ENCODE measurements at regions not wholly inside any gene's neighbourhood (a gene's known extent, or its start where the extent isn't known, plus 50 kb on each side); places are given as distances from the start of the nearest gene placed in this dataset.

DNA sequence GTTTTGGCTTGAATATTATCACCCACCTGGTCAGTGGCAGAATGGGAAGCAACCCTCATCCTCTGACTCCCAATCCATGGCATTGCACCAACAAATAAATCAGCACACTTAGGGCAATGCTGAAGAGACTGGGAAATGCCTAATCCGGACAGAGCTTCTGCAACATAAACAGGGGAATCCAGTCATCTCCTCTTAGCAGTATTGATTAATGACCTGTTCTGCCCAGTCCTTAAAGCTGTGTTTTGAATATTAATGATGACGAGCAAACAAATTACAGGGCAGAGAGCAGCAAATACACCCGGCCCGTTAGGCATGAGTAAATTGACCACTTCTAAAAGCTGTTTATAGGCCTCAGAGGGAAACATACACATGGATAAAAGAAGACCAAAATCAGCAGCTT is 77.0 kb upstream of the B3GAT2 start:
- TF ChIP-seq EZH2 (IDR thresholded peaks at IDR 0.05) (no peak), FOXP2 (optimal IDR thresholded peaks at IDR 0.05; ENCODE audit: control extremely low read depth, extremely low read length, insufficient read depth) (no peak), POLR2AphosphoS5 (IDR thresholded peaks at IDR 0.05; ENCODE audit: borderline replicate concordance, low read depth, low read length) (no peak)
- H3K4me3 ChIP-seq, result no peak overlapping the region
- no peak for DNase-seq (ENCODE audit: low read depth, low spot score)
- H3K9ac ChIP-seq (ENCODE audit: insufficient read length), result no peak overlapping the region
- no peaks in the 10 kb centered on the region for H3K9me3 ChIP-seq (ENCODE audit: low read depth, low read length)
- no peaks in the 10 kb centered on the region for H3K36me3 ChIP-seq (ENCODE audit: insufficient read depth, low read length)
- H3K27ac ChIP-seq, result no peak overlapping the region

DNA sequence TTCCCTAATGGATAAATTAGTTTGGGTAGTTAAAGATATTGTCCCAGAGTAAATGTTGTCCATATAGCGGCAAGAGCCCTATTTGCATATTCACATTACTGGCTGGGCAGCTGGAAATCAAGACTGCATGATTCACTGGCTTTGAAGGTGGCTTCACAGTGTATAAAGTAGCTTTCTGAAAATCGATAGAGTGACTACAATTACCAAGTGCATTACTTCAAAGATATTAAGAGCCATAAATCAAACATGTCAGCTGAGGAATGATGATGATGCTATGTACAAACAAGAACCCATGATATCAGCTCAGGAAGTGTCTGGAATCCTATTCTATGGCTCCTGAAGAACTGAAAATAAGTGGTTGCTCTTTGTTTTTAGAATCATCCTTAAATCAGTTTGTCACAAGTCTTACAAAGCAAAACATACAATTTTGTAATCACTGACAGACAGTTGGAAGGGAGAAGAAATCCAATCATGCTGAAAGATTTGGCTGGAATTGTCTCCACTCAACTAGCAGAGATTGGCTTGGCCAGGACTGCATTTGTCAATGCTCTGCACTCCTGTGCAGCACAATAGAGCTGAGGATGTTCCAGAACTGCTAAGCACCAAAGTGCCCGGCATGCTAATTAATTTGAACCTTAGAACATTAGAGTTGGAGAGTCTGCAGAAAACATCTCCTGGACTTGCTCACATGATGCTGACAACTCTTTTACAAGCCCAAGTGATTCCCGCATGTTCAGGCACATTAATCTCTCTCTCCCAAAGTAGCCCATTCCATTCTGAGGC is 77.9 kb upstream of the B3GAT2 start:
- H3K4me3 ChIP-seq, result no peak overlapping the region
- H3K27ac ChIP-seq, result no peak overlapping the region
- H3K9ac ChIP-seq (ENCODE audit: insufficient read length), result no peak overlapping the region
- no peaks in the 10 kb centered on the region for H3K36me3 ChIP-seq (ENCODE audit: insufficient read depth, low read length)
- no peak for TF ChIP-seq FOXP2 (optimal IDR thresholded peaks at IDR 0.05; ENCODE audit: control extremely low read depth, extremely low read length, insufficient read depth)
- no peak for TF ChIP-seq POLR2AphosphoS5 (IDR thresholded peaks at IDR 0.05; ENCODE audit: borderline replicate concordance, low read depth, low read length)
- TF ChIP-seq EZH2 (IDR thresholded peaks at IDR 0.05), result no peak
- DNase-seq (ENCODE audit: low read depth, low spot score), result no peak
- no peaks in the 10 kb centered on the region for H3K9me3 ChIP-seq (ENCODE audit: low read depth, low read length)

DNA sequence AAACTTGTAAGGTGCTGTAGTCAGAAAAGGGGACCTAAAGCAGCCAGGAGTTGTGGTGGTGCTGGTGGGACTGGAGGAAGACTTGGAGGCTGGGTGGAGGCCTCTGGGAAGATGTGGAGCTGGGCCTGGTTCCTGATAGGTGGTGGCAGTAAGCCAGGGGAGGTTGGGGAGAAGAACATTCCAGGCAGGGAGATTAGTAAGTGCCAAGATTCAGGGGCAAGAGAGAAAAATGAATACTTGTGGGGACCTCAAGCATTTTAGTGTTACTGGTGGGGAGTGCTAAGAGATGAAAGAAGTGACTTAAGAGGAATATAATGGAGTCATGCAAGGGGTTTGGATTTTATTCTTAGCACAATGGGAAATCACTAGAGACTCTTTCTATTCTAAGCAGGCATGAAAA is 79.0 kb upstream of the B3GAT2 start:
- no peaks in the 10 kb centered on the region for H3K9me3 ChIP-seq (ENCODE audit: low read depth, low read length)
- H3K27ac ChIP-seq, result no peak overlapping the region
- DNase-seq (ENCODE audit: low read depth, low spot score), result no peak
- no peak overlapping the region for H3K9ac ChIP-seq (ENCODE audit: insufficient read length)
- no peaks in the 10 kb centered on the region for H3K36me3 ChIP-seq (ENCODE audit: insufficient read depth, low read length)
- TF ChIP-seq FOXP2 (optimal IDR thresholded peaks at IDR 0.05; ENCODE audit: control extremely low read depth, extremely low read length, insufficient read depth) (no peak), EZH2 (IDR thresholded peaks at IDR 0.05) (no peak), POLR2AphosphoS5 (IDR thresholded peaks at IDR 0.05; ENCODE audit: borderline replicate concordance, low read depth, low read length) (no peak)
- H3K4me3 ChIP-seq, result no peak overlapping the region

GRCh38 chr6:71038711-71039344 is 82.0 kb upstream of the B3GAT2 start:
- Histone ChIP-seq H3K9ac (ENCODE audit: insufficient read length) (no peak overlapping the region), H3K9me3 (ENCODE audit: low read depth, low read length) (no peaks in the 10 kb centered on the region), H3K27ac (no peak overlapping the region), H3K36me3 (ENCODE audit: insufficient read depth, low read length) (no peaks in the 10 kb centered on the region), H3K4me3 (no peak overlapping the region)
- no peak for DNase-seq (ENCODE audit: low read depth, low spot score)
- TF ChIP-seq EZH2 (IDR thresholded peaks at IDR 0.05), result no peak
- TF ChIP-seq POLR2AphosphoS5 (IDR thresholded peaks at IDR 0.05; ENCODE audit: borderline replicate concordance, low read depth, low read length), result no peak
- TF ChIP-seq FOXP2 (optimal IDR thresholded peaks at IDR 0.05; ENCODE audit: control extremely low read depth, extremely low read length, insufficient read depth), result no peak

GRCh38 chr6:71040043-71040442 is 83.2 kb upstream of the B3GAT2 start:
- TF ChIP-seq EZH2 (IDR thresholded peaks at IDR 0.05) (no peak), FOXP2 (optimal IDR thresholded peaks at IDR 0.05; ENCODE audit: control extremely low read depth, extremely low read length, insufficient read depth) (no peak), POLR2AphosphoS5 (IDR thresholded peaks at IDR 0.05; ENCODE audit: borderline replicate concordance, low read depth, low read length) (no peak)
- Histone ChIP-seq H3K4me3 (no peak overlapping the region), H3K36me3 (ENCODE audit: insufficient read depth, low read length) (no peaks in the 10 kb centered on the region), H3K27ac (no peak overlapping the region), H3K9me3 (ENCODE audit: low read depth, low read length) (no peaks in the 10 kb centered on the region), H3K9ac (ENCODE audit: insufficient read length) (no peak overlapping the region)
- DNase-seq (ENCODE audit: low read depth, low spot score), result no peak

GRCh38 chr6:71040841-71041240 is 84.0 kb upstream of the B3GAT2 start:
- no peak overlapping the region for H3K27ac ChIP-seq
- H3K4me3 ChIP-seq, result no peak overlapping the region
- no peaks in the 10 kb centered on the region for H3K9me3 ChIP-seq (ENCODE audit: low read depth, low read length)
- no peak overlapping the region for H3K9ac ChIP-seq (ENCODE audit: insufficient read length)
- H3K36me3 ChIP-seq (ENCODE audit: insufficient read depth, low read length), result no peaks in the 10 kb centered on the region
- TF ChIP-seq EZH2 (IDR thresholded peaks at IDR 0.05), result no peak
- no peak for TF ChIP-seq POLR2AphosphoS5 (IDR thresholded peaks at IDR 0.05; ENCODE audit: borderline replicate concordance, low read depth, low read length)
- TF ChIP-seq FOXP2 (optimal IDR thresholded peaks at IDR 0.05; ENCODE audit: control extremely low read depth, extremely low read length, insufficient read depth), result no peak
- DNase-seq (ENCODE audit: low read depth, low spot score), result no peak

DNA sequence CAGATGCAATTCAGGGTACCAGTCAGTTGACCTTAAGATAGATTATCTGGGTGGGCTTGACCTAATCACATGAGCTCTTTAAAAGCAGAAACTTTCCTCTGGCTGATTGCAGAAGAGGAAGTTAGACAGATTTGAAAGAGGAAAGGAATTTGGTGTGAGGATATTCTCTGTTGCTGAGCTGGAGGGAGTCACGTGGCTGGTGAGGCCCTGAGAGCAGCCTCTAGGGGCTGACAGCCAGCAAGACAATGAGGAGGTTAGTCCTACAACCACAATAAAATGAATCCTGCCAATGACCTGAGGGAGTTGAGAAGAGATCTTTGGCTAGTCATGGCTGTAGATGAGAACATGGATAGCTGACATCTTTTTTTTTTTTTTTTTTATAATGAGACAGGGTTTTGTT is 87.0 kb upstream of the B3GAT2 start:
- H3K9ac ChIP-seq (ENCODE audit: insufficient read length), result no peak overlapping the region

DNA sequence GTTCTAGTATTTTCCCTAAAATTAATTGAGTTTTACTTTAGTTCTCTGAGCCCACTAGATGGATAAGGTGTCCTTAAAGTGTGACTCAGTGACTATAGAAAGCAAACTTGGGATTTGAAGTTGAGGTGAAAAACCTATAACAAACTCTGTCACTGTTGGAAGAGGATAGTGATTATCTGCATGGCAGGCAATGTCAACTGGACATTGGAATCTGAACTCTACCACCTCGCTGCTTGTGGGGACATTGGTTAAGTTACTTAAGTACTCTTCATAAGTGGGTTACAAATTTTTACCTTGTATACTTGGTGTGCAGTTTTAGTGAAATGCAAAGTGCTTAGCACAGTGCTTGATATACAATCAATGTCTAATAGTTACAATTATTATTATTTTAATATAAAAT is 87.9 kb upstream of the B3GAT2 start:
- H3K36me3 ChIP-seq (ENCODE audit: insufficient read depth, low read length), result no peaks in the 10 kb centered on the region
- no peak for DNase-seq (ENCODE audit: low read depth, low spot score)
- H3K9me3 ChIP-seq (ENCODE audit: low read depth, low read length), result no peaks in the 10 kb centered on the region
- H3K4me3 ChIP-seq, result no peak overlapping the region
- H3K9ac ChIP-seq (ENCODE audit: insufficient read length), result no peak overlapping the region
- TF ChIP-seq POLR2AphosphoS5 (IDR thresholded peaks at IDR 0.05; ENCODE audit: borderline replicate concordance, low read depth, low read length) (no peak), FOXP2 (optimal IDR thresholded peaks at IDR 0.05; ENCODE audit: control extremely low read depth, extremely low read length, insufficient read depth) (no peak), EZH2 (IDR thresholded peaks at IDR 0.05) (no peak)
- no peak overlapping the region for H3K27ac ChIP-seq

More for the DNA sequence above, 87.0 kb upstream of the B3GAT2 start:
- no peak overlapping the region for H3K27ac ChIP-seq
- no peaks in the 10 kb centered on the region for H3K36me3 ChIP-seq (ENCODE audit: insufficient read depth, low read length)
- H3K9me3 ChIP-seq (ENCODE audit: low read depth, low read length), result no peaks in the 10 kb centered on the region
- TF ChIP-seq FOXP2 (optimal IDR thresholded peaks at IDR 0.05; ENCODE audit: control extremely low read depth, extremely low read length, insufficient read depth), result no peak
- TF ChIP-seq POLR2AphosphoS5 (IDR thresholded peaks at IDR 0.05; ENCODE audit: borderline replicate concordance, low read depth, low read length), result no peak
- TF ChIP-seq EZH2 (IDR thresholded peaks at IDR 0.05), result no peak
- no peak overlapping the region for H3K4me3 ChIP-seq
- no peak for DNase-seq (ENCODE audit: low read depth, low spot score)
